IMR-90 (cell line): ENCODE measurements at regions not wholly inside any gene's neighbourhood (a gene's known extent, or its start where the extent isn't known, plus 50 kb on each side); places are given as distances from the start of the nearest gene placed in this dataset.

ENCODE experiments used
- ATAC-seq: fragments of 200-7000 bp; cut with Tn5 transposase; 2 replicates; pipeline ENCODE4 v1.9.1; 2020; ENCODE audit warnings: low read depth, mild to moderate bottlenecking, moderate library complexity
- BruUV-seq: library from RNA; stranded (reverse); fragments of 400-500 nt; replicated peaks from 2 replicates; lab custom pipeline; 2021; lab: Mats Ljungman, UMichigan
- CTCF ChIA-PET: fragments of 300-600 bp; formaldehyde crosslinking; extraction: SDS; loops from one replicate; lab custom pipeline; 2021; ENCODE audit warnings: antibody characterized with exemption; lab: Yijun Ruan, JAX
- POLR2A ChIA-PET: fragments of 300-600 bp; sonication (Branson Sonifier 250); formaldehyde crosslinking; loops from one replicate; lab custom pipeline; 2022; ENCODE audit warnings: antibody characterized with exemption; ENCODE audit not compliant: unreplicated experiment; lab: Charles Lee
- DNase-seq: peaks from one replicate; pipeline ENCODE4 v3.0.0; 2013
- H2AFZ ChIP-seq: replicated peaks from 2 replicates; pipeline ENCODE3; 2013; ENCODE audit warnings: low read length, mild to moderate bottlenecking; ENCODE audit not compliant: poor library complexity
- H2AK5ac ChIP-seq: 2 replicates; pipeline ENCODE4 v1.6.1; 2013; ENCODE audit warnings: low read depth, low read length, inconsistent platforms
- H2AK9ac ChIP-seq: replicated peaks from 2 replicates; pipeline ENCODE3; 2013; ENCODE audit warnings: mild to moderate bottlenecking, low read depth, low read length, moderate library complexity; ENCODE audit not compliant: poor library complexity
- H2BK120ac ChIP-seq: 2 replicates; pipeline ENCODE4 v1.6.1; 2013; ENCODE audit warnings: low read depth, low read length, inconsistent platforms
- H2BK15ac ChIP-seq: 3 replicates; pipeline ENCODE4 v1.6.1; 2013; ENCODE audit warnings: low read depth, low read length, inconsistent platforms
- H2BK20ac ChIP-seq: 2 replicates; pipeline ENCODE4 v1.6.1; 2013; ENCODE audit warnings: low read depth, mild to moderate bottlenecking, inconsistent platforms, low read length, moderate library complexity
- H2BK5ac ChIP-seq: 2 replicates; pipeline ENCODE4 v1.6.1; 2013; ENCODE audit warnings: mild to moderate bottlenecking, low read depth, low read length, inconsistent platforms; ENCODE audit not compliant: poor library complexity, severe bottlenecking
- H3K14ac ChIP-seq: replicated peaks from 2 replicates; pipeline ENCODE4 v1.6.1; 2013; ENCODE audit warnings: low read depth, low read length, inconsistent platforms
- H3K18ac ChIP-seq: 2 replicates; pipeline ENCODE4 v1.6.1; 2013; ENCODE audit warnings: low read depth, low read length, control low read depth
- H3K23ac ChIP-seq: 2 replicates; pipeline ENCODE4 v1.6.1; 2013; ENCODE audit warnings: low read depth, low read length, inconsistent platforms
- H3K27ac ChIP-seq: 2 replicates; pipeline ENCODE4 v1.5.1; 2013; ENCODE audit warnings: mild to moderate bottlenecking, control low read depth, low read length; ENCODE audit not compliant: insufficient read depth
- H3K27me3 ChIP-seq: 2 replicates; pipeline ENCODE4 v1.6.1; 2013; ENCODE audit warnings: low read length; ENCODE audit not compliant: control insufficient read depth, insufficient read depth
- H3K36me3 ChIP-seq: 2 replicates; pipeline ENCODE4 v1.6.1; 2013; ENCODE audit warnings: low read length, mixed read lengths; ENCODE audit not compliant: control insufficient read depth, insufficient read depth
- H3K4ac ChIP-seq: 2 replicates; pipeline ENCODE4 v1.6.1; 2013; ENCODE audit warnings: low read depth, low read length, inconsistent platforms
- H3K4me1 ChIP-seq: 2 replicates; pipeline ENCODE4 v1.6.1; 2013; ENCODE audit warnings: low read length, mixed read lengths; ENCODE audit not compliant: control insufficient read depth, insufficient read depth
- H3K4me2 ChIP-seq: 2 replicates; pipeline ENCODE4 v1.6.1; 2013; ENCODE audit warnings: low read depth, mild to moderate bottlenecking, control low read depth, low read length, moderate library complexity
- H3K4me3 ChIP-seq: 2 replicates; pipeline ENCODE4 v1.5.1; 2013; ENCODE audit warnings: low read depth, mild to moderate bottlenecking, control low read depth, low read length, moderate library complexity; ENCODE audit not compliant: insufficient read depth
- H3K56ac ChIP-seq: 2 replicates; pipeline ENCODE4 v1.6.1; 2013; ENCODE audit warnings: low read length, inconsistent platforms; ENCODE audit not compliant: insufficient read depth; ENCODE audit errors: extremely low read depth
- H3K79me1 ChIP-seq, 2 experiments: 2 replicates each; pipeline ENCODE4 v1.6.1; 2013; ENCODE audit warnings: low read length in 2 of 2, inconsistent platforms in 1 of 2, low read depth in 1 of 2
- H3K9ac ChIP-seq: 2 replicates; pipeline ENCODE4 v1.6.1; 2013; ENCODE audit warnings: low read depth, low read length, control low read depth
- H3K9me1 ChIP-seq: 2 replicates; pipeline ENCODE4 v1.6.1; 2013; ENCODE audit warnings: low read length, inconsistent platforms; ENCODE audit not compliant: insufficient read depth
- H3K9me3 ChIP-seq: 2 replicates; pipeline ENCODE4 v1.6.1; 2013; ENCODE audit warnings: low read length; ENCODE audit not compliant: control insufficient read depth, insufficient read depth
- H4K20me1 ChIP-seq: 2 replicates; pipeline ENCODE4 v1.6.1; 2013; ENCODE audit warnings: low read length, inconsistent platforms; ENCODE audit not compliant: insufficient read depth
- H4K5ac ChIP-seq: 2 replicates; pipeline ENCODE4 v1.6.1; 2013; ENCODE audit warnings: mild to moderate bottlenecking, low read depth, low read length, control low read depth
- H4K8ac ChIP-seq, 2 experiments: 2 replicates each; pipeline ENCODE4 v1.6.1; 2013; ENCODE audit warnings: low read depth in 2 of 2, low read length in 2 of 2, control low read depth in 1 of 2, inconsistent platforms in 1 of 2
- H4K91ac ChIP-seq: 2 replicates; pipeline ENCODE4 v1.6.1; 2013; ENCODE audit warnings: low read depth, low read length, inconsistent platforms; ENCODE audit not compliant: insufficient read depth
- BHLHE40 ChIP-seq: fragments of 150-350 bp; IDR thresholded peaks from 2 replicates; pipeline ENCODE4 v1.6.1; 2016; ENCODE audit warnings: mild to moderate bottlenecking, low read depth, low read length
- CEBPB ChIP-seq: IDR thresholded peaks from 2 replicates; pipeline ENCODE4 v1.6.1; 2012; ENCODE audit warnings: low read depth, low read length, improper control_type of control experiment
- CHD1 ChIP-seq: IDR thresholded peaks from 2 replicates; pipeline ENCODE4 v1.6.1; 2012; ENCODE audit warnings: low read depth, low read length, improper control_type of control experiment
- CTCF ChIP-seq: conservative IDR thresholded peaks from 2 replicates; pipeline ENCODE4 v1.5.1; 2012; ENCODE audit warnings: mild to moderate bottlenecking, low read depth, low read length, improper control_type of control experiment
- ELK1 ChIP-seq: fragments of 150-350 bp; IDR thresholded peaks from 2 replicates; pipeline ENCODE4 v1.6.1; 2016; ENCODE audit warnings: low read depth, mild to moderate bottlenecking, low read length, moderate library complexity, borderline replicate concordance
- FOS ChIP-seq: fragments of 150-350 bp; IDR thresholded peaks from 2 replicates; pipeline ENCODE4 v1.6.1; 2016; ENCODE audit warnings: low read depth, low read length
- MAFK ChIP-seq: IDR thresholded peaks from 2 replicates; pipeline ENCODE4 v1.6.1; 2012; ENCODE audit warnings: low read depth, low read length, improper control_type of control experiment
- MAZ ChIP-seq: IDR thresholded peaks from 2 replicates; pipeline ENCODE4 v1.6.1; 2012; ENCODE audit warnings: low read depth, mild to moderate bottlenecking, low read length, improper control_type of control experiment, moderate library complexity, borderline replicate concordance
- MXI1 ChIP-seq: IDR thresholded peaks from 2 replicates; pipeline ENCODE4 v1.6.1; 2012; ENCODE audit warnings: low read depth, mild to moderate bottlenecking, low read length, moderate library complexity, borderline replicate concordance
- NFE2L2 ChIP-seq: fragments of 150-350 bp; IDR thresholded peaks from 2 replicates; pipeline ENCODE4 v1.6.1; 2016; ENCODE audit warnings: low read depth, mild to moderate bottlenecking, low read length
- POLR2A ChIP-seq: IDR thresholded peaks from 2 replicates; pipeline ENCODE4 v1.6.1; 2012; ENCODE audit warnings: mild to moderate bottlenecking, low read depth, low read length
- RAD21 ChIP-seq: IDR thresholded peaks from 2 replicates; pipeline ENCODE4 v1.6.1; 2012; ENCODE audit warnings: low read length, improper control_type of control experiment
- RCOR1 ChIP-seq: IDR thresholded peaks from 2 replicates; pipeline ENCODE4 v1.6.1; 2012; ENCODE audit warnings: mild to moderate bottlenecking, low read length, improper control_type of control experiment; ENCODE audit not compliant: insufficient replicate concordance
- RFX5 ChIP-seq: IDR thresholded peaks from 2 replicates; pipeline ENCODE4 v1.8.0; 2012; ENCODE audit warnings: low read depth, mild to moderate bottlenecking, low read length, moderate library complexity
- SMC3 ChIP-seq: fragments of 150-350 bp; IDR thresholded peaks from 2 replicates; pipeline ENCODE4 v1.6.1; 2016; ENCODE audit warnings: low read depth, mild to moderate bottlenecking, antibody characterized with exemption, low read length, moderate library complexity
- USF2 ChIP-seq: fragments of 150-350 bp; IDR thresholded peaks from 2 replicates; pipeline ENCODE4 v1.6.1; 2017; ENCODE audit warnings: mild to moderate bottlenecking, antibody characterized with exemption, low read length, low read depth
- WGBS, 2 experiments: methylation state at CpG; one replicate each; pipeline versions ENCODE4 v1.1.5 to v1.1.7; 2013; ENCODE audit warnings: missing lambda C conversion rate in 2 of 2; ENCODE audit not compliant: insufficient read length in 1 of 2; ENCODE audit errors: extremely low coverage in 2 of 2; 5-methylcytosine and 5-hydroxymethylcytosine counted together
- dilution Hi-C: fragments of 300-500 bp; cut with HindIII; formaldehyde crosslinking; loops from one replicate; pipeline ENCODE4 v1.14.3; 2018; ENCODE audit warnings: low sequenced_read_pairs; ENCODE audit not compliant: unreplicated experiment
- in situ Hi-C: fragments of 300-500 bp; cut with MboI; formaldehyde crosslinking; loops from 3 replicates; pipeline ENCODE4 v1.14.3; 2019; ENCODE audit warnings: low sequenced_read_pairs, inconsistent platforms, mixed read lengths
- intact Hi-C: fragments of 100-400 bp; cut with micrococcal nuclease; formaldehyde crosslinking; loops from 2 replicates; pipeline ENCODE4 v1.10.0; 2022

GRCh38 chr12:97797473-97797872, 334.9 kb downstream of the RMST start:
- H3K9ac ChIP-seq, result no peak overlapping the region
- H3K9me3 ChIP-seq, result peaks cover 21% of the 10 kb centered on the region
- no peaks in the 10 kb centered on the region for H3K27me3 ChIP-seq
- dilution Hi-C loops, result no loop called here
- no peak overlapping the region for H3K27ac ChIP-seq
- no peak overlapping the region for H4K5ac ChIP-seq
- no peak overlapping the region for H3K14ac ChIP-seq
- H3K56ac ChIP-seq, result no peak overlapping the region
- H3K23ac ChIP-seq, result no peak overlapping the region
- no peak overlapping the region for H2AK9ac ChIP-seq
- no peak overlapping the region for H3K4me3 ChIP-seq
- WGBS, 2 experiments, result no CpG with 5 or more reads among the region's 3 CpGs
- no peaks in the 10 kb centered on the region for H3K79me1 ChIP-seq
- ChIA-PET POLR2A (no interaction called here), CTCF (no interaction called here)
- H2BK20ac ChIP-seq, result no peak overlapping the region
- H3K4ac ChIP-seq, result no peak overlapping the region
- no TSS peak for BruUV-seq
- no peak overlapping the region for H2BK15ac ChIP-seq
- no peak overlapping the region for H3K4me2 ChIP-seq
- H4K91ac ChIP-seq, result no peak overlapping the region
- no peaks in the 10 kb centered on the region for H3K36me3 ChIP-seq
- H4K8ac ChIP-seq, result no peak overlapping the region
- no peak overlapping the region for H2AK5ac ChIP-seq
- H3K9me1 ChIP-seq, result no peaks in the 10 kb centered on the region
- H3K18ac ChIP-seq, result no peak overlapping the region
- H2AFZ ChIP-seq, result no peak overlapping the region
- H2BK120ac ChIP-seq, result no peak overlapping the region
- in situ Hi-C loops, result no loop called here
- no peak for DNase-seq
- H2BK5ac ChIP-seq, result no peak overlapping the region
- H4K20me1 ChIP-seq, result no peaks in the 10 kb centered on the region
- TF ChIP-seq MAZ, result no peak
- TF ChIP-seq SMC3, result no peak
- no peak for TF ChIP-seq CHD1
- TF ChIP-seq FOS, result no peak
- TF ChIP-seq RAD21, result no peak
- no peak for TF ChIP-seq BHLHE40
- no peak for TF ChIP-seq USF2
- TF ChIP-seq MXI1, result no peak
- TF ChIP-seq POLR2A, result no peak
- TF ChIP-seq NFE2L2, result no peak
- TF ChIP-seq MAFK, result no peak
- TF ChIP-seq CEBPB, result no peak
- TF ChIP-seq RCOR1, result no peak
- TF ChIP-seq CTCF, result no peak
- TF ChIP-seq ELK1, result no peak
- TF ChIP-seq RFX5, result no peak
- H3K4me1 ChIP-seq, result no peaks in the 10 kb centered on the region
- intact Hi-C loops, result no loop called here
- no peak for ATAC-seq
